HUES48 (cell line): ENCODE measurements at regions not wholly inside any gene's neighbourhood (a gene's known extent, or its start where the extent isn't known, plus 50 kb on each side); places are given as distances from the start of the nearest gene placed in this dataset.

Experiments used
- H3K27ac ChIP-seq: one replicate; pipeline ENCODE4 v1.7.0; 2013; ENCODE audit warnings: low read depth, low read length, inconsistent platforms
- H3K27me3 ChIP-seq: 2 replicates; pipeline ENCODE4 v1.6.1; 2013; ENCODE audit warnings: mild to moderate bottlenecking, low read length; ENCODE audit not compliant: control insufficient read depth, insufficient read depth
- H3K36me3 ChIP-seq: 2 replicates; pipeline ENCODE4 v1.6.1; 2013; ENCODE audit warnings: low read length; ENCODE audit not compliant: control insufficient read depth, insufficient read depth
- H3K4me1 ChIP-seq: 2 replicates; pipeline ENCODE4 v1.6.1; 2013; ENCODE audit warnings: mild to moderate bottlenecking, low read length; ENCODE audit not compliant: control insufficient read depth, insufficient read depth
- H3K4me3 ChIP-seq: 2 replicates; pipeline ENCODE4 v1.5.1; 2013; ENCODE audit warnings: mild to moderate bottlenecking, low read depth, low read length
- H3K9ac ChIP-seq: 2 replicates; pipeline ENCODE4 v1.6.1; 2013; ENCODE audit warnings: mild to moderate bottlenecking, low read depth, low read length, moderate library complexity
- H3K9me3 ChIP-seq: 2 replicates; pipeline ENCODE4 v1.6.1; 2013; ENCODE audit warnings: low read length; ENCODE audit not compliant: control insufficient read depth, insufficient read depth

- no peaks in the 10 kb centered on the region for H3K27me3 ChIP-seq
- H3K36me3 ChIP-seq, result no peaks in the 10 kb centered on the region
- H3K9me3 ChIP-seq, result no peaks in the 10 kb centered on the region
- H3K4me3 ChIP-seq, result no peak overlapping the region
- peaks cover 10% of the 10 kb centered on the region for H3K4me1 ChIP-seq
- no peak overlapping the region for H3K27ac ChIP-seq
- no peak overlapping the region for H3K9ac ChIP-seq
These were observed 93.9 kb downstream of the TEX29 start for GRCh38 chr13:111414341-111414740.

- no peaks in the 10 kb centered on the region for H3K36me3 ChIP-seq
- H3K9ac ChIP-seq, result no peak overlapping the region
- no peaks in the 10 kb centered on the region for H3K9me3 ChIP-seq
- H3K27me3 ChIP-seq, result no peaks in the 10 kb centered on the region
- H3K4me3 ChIP-seq, result no peak overlapping the region
- peaks cover 10% of the 10 kb centered on the region for H3K4me1 ChIP-seq
- H3K27ac ChIP-seq, result no peak overlapping the region
These were observed 94.8 kb downstream of the TEX29 start for GRCh38 chr13:111415246-111415645.

GRCh38 chr13:111415765-111416164 lies 95.3 kb downstream of the TEX29 start:
- Histone ChIP-seq H3K36me3 (no peaks in the 10 kb centered on the region), H3K9ac (no peak overlapping the region), H3K4me1 (peaks cover 10% of the 10 kb centered on the region), H3K27ac (no peak overlapping the region), H3K9me3 (no peaks in the 10 kb centered on the region), H3K4me3 (no peak overlapping the region), H3K27me3 (no peaks in the 10 kb centered on the region)

- Histone ChIP-seq H3K9ac (no peak overlapping the region), H3K4me3 (no peak overlapping the region), H3K27ac (no peak overlapping the region), H3K27me3 (no peaks in the 10 kb centered on the region), H3K9me3 (no peaks in the 10 kb centered on the region), H3K36me3 (no peaks in the 10 kb centered on the region), H3K4me1 (0 out of 2 replicates have a peak, but pooled peaks cover 3% of the 10 kb centered on the region)
These were observed 97.7 kb downstream of the TEX29 start for GRCh38 chr13:111418101-111418500.

- no peak overlapping the region for H3K4me3 ChIP-seq
- no peaks in the 10 kb centered on the region for H3K9me3 ChIP-seq
- no peak overlapping the region for H3K27ac ChIP-seq
- H3K27me3 ChIP-seq, result no peaks in the 10 kb centered on the region
- H3K36me3 ChIP-seq, result no peaks in the 10 kb centered on the region
- no peaks in the 10 kb centered on the region for H3K4me1 ChIP-seq
- no peak overlapping the region for H3K9ac ChIP-seq
These were observed 99.9 kb downstream of the TEX29 start for GRCh38 chr13:111420113-111420876.

GRCh38 chr13:111421216-111421615 lies 100.8 kb downstream of the TEX29 start:
- no peak overlapping the region for H3K4me3 ChIP-seq
- no peak overlapping the region for H3K27ac ChIP-seq
- H3K4me1 ChIP-seq, result no peaks in the 10 kb centered on the region
- H3K9ac ChIP-seq, result no peak overlapping the region
- H3K27me3 ChIP-seq, result no peaks in the 10 kb centered on the region
- no peaks in the 10 kb centered on the region for H3K36me3 ChIP-seq
- H3K9me3 ChIP-seq, result no peaks in the 10 kb centered on the region

- H3K27me3 ChIP-seq, result no peaks in the 10 kb centered on the region
- H3K36me3 ChIP-seq, result no peaks in the 10 kb centered on the region
- no peak overlapping the region for H3K27ac ChIP-seq
- no peaks in the 10 kb centered on the region for H3K9me3 ChIP-seq
- H3K4me1 ChIP-seq, result no peaks in the 10 kb centered on the region
- no peak overlapping the region for H3K4me3 ChIP-seq
- no peak overlapping the region for H3K9ac ChIP-seq
These were observed 101.9 kb downstream of the TEX29 start for GRCh38 chr13:111422348-111422747.

GRCh38 chr13:111423168-111423785 lies 102.8 kb downstream of the TEX29 start:
- H3K36me3 ChIP-seq, result no peaks in the 10 kb centered on the region
- no peaks in the 10 kb centered on the region for H3K9me3 ChIP-seq
- no peaks in the 10 kb centered on the region for H3K27me3 ChIP-seq
- no peak overlapping the region for H3K4me3 ChIP-seq
- H3K4me1 ChIP-seq, result no peaks in the 10 kb centered on the region
- no peak overlapping the region for H3K9ac ChIP-seq
- H3K27ac ChIP-seq, result no peak overlapping the region

- no peak overlapping the region for H3K9ac ChIP-seq
- no peak overlapping the region for H3K27ac ChIP-seq
- H3K9me3 ChIP-seq, result no peaks in the 10 kb centered on the region
- no peaks in the 10 kb centered on the region for H3K36me3 ChIP-seq
- no peaks in the 10 kb centered on the region for H3K27me3 ChIP-seq
- no peaks in the 10 kb centered on the region for H3K4me1 ChIP-seq
- H3K4me3 ChIP-seq, result no peak overlapping the region
These were observed 103.7 kb downstream of the TEX29 start for GRCh38 chr13:111424134-111424533.

- no peaks in the 10 kb centered on the region for H3K4me1 ChIP-seq
- no peaks in the 10 kb centered on the region for H3K27me3 ChIP-seq
- H3K9me3 ChIP-seq, result no peaks in the 10 kb centered on the region
- no peak overlapping the region for H3K9ac ChIP-seq
- no peak overlapping the region for H3K27ac ChIP-seq
- no peaks in the 10 kb centered on the region for H3K36me3 ChIP-seq
- H3K4me3 ChIP-seq, result no peak overlapping the region
These were observed 104.9 kb downstream of the TEX29 start for GRCh38 chr13:111425326-111425725.

- no peaks in the 10 kb centered on the region for H3K9me3 ChIP-seq
- H3K4me3 ChIP-seq, result peak overlapping the region; percentile 77
- H3K4me1 ChIP-seq, result no peaks in the 10 kb centered on the region
- no peak overlapping the region for H3K9ac ChIP-seq
- H3K27ac ChIP-seq, result no peak overlapping the region
- H3K36me3 ChIP-seq, result no peaks in the 10 kb centered on the region
- no peaks in the 10 kb centered on the region for H3K27me3 ChIP-seq
These were observed 108.7 kb downstream of the TEX29 start for GRCh38 chr13:111429064-111429558.
